B cell (primary cell): ENCODE measurements at regions not wholly inside any gene's neighbourhood (a gene's known extent, or its start where the extent isn't known, plus 50 kb on each side); places are given as distances from the start of the nearest gene placed in this dataset.

Experiments
- ATAC-seq: fragments of 200-7000 bp; cut with Tn5 transposase; one replicate; pipeline ENCODE4 v1.10.0; 2021; ENCODE audit warnings: low read depth, mild to moderate bottlenecking, moderate number of reproducible peaks, moderate library complexity
- CTCF ChIA-PET: fragments of 350-600 bp; sonication (Branson Sonifier 250); formaldehyde crosslinking; loops from one replicate; lab custom pipeline; 2021; ENCODE audit warnings: antibody characterized with exemption, inconsistent platforms; lab: Charles Lee
- POLR2A ChIA-PET: fragments of 350-600 bp; sonication (Branson Sonifier 250); formaldehyde crosslinking; loops from one replicate; lab custom pipeline; 2021; ENCODE audit warnings: antibody characterized with exemption; lab: Charles Lee
- DNase-seq: peaks from one replicate; pipeline ENCODE4 v3.0.0; 2013
- H2AFZ ChIP-seq: 2 replicates; pipeline ENCODE4 v1.6.1; 2012; ENCODE audit warnings: mild to moderate bottlenecking, low read depth, low read length; ENCODE audit not compliant: insufficient read depth, poor library complexity, severe bottlenecking
- H3K27ac ChIP-seq, 2 donors: 1 replicate in 1 of 2; 2 replicates in 1 of 2; pipeline ENCODE4 v1.5.1; 2012 to 2013; ENCODE audit warnings: low read length in 2 of 2, mild to moderate bottlenecking in 2 of 2, moderate library complexity in 1 of 2
- H3K27me3 ChIP-seq, 4 experiments: fragments of 200-600 bp in 1 of 4; sonication (generic) in 1 of 4; replicated peaks in 1 of 4; 1 replicate in 2 of 4; 2 replicates in 2 of 4; pipeline versions ENCODE4 v1.6.1 to v1.7.0; 2013 to 2016; ENCODE audit warnings: low read length in 3 of 4, mild to moderate bottlenecking in 2 of 4, mixed read lengths in 1 of 4, moderate library complexity in 1 of 4; ENCODE audit not compliant: insufficient read depth in 4 of 4, control insufficient read depth in 3 of 4; ENCODE audit errors: control extremely low read depth in 1 of 4
- H3K36me3 ChIP-seq, 2 experiments: replicated peaks in 1 of 2; 1 replicate in 1 of 2; 2 replicates in 1 of 2; pipeline versions ENCODE4 v1.6.1 to v1.7.1; 2013; ENCODE audit warnings: low read length in 1 of 2; ENCODE audit not compliant: insufficient read depth in 2 of 2, control insufficient read depth in 1 of 2; ENCODE audit errors: control extremely low read depth in 1 of 2, extremely low read depth in 1 of 2
- H3K4me1 ChIP-seq, 2 donors: fragments of 200-600 bp in 1 of 2; sonication (generic) in 1 of 2; 1 replicate in 1 of 2; 2 replicates in 1 of 2; pipeline versions ENCODE4 v1.5.1 to v1.6.1; 2013 to 2017; ENCODE audit warnings: low read length in 2 of 2; ENCODE audit not compliant: control insufficient read depth in 2 of 2, insufficient read depth in 2 of 2
- H3K4me2 ChIP-seq: replicated peaks from 2 replicates; pipeline ENCODE3; 2012; ENCODE audit warnings: mild to moderate bottlenecking, low read depth, low read length; ENCODE audit not compliant: poor library complexity, severe bottlenecking
- H3K4me3 ChIP-seq, 5 experiments: fragments of 200-600 bp in 1 of 5; sonication (generic) in 1 of 5; 1 replicate in 3 of 5; 2 replicates in 2 of 5; pipeline versions ENCODE4 v1.5.1 to v1.7.0; 2011 to 2016; ENCODE audit warnings: low read length in 4 of 5, mild to moderate bottlenecking in 4 of 5, low read depth in 2 of 5, control low read depth in 1 of 5, moderate library complexity in 1 of 5; ENCODE audit not compliant: insufficient read depth in 1 of 5; ENCODE audit errors: control extremely low read depth in 1 of 5, extremely low read depth in 1 of 5
- H3K79me2 ChIP-seq: fragments of 200-600 bp; sonication (generic); one replicate; pipeline ENCODE4 v1.6.0; 2016; ENCODE audit warnings: low read length; ENCODE audit not compliant: control insufficient read depth, insufficient read depth
- H3K9ac ChIP-seq: fragments of 200-600 bp; sonication (generic); 2 replicates; pipeline ENCODE4 v1.6.1; 2017; ENCODE audit warnings: mild to moderate bottlenecking, low read length, moderate library complexity
- H3K9me3 ChIP-seq, 3 donors: one replicate each; pipeline versions ENCODE4 v1.6.1 to v1.7.1; 2013; ENCODE audit warnings: low read length in 2 of 3; ENCODE audit not compliant: control insufficient read depth in 2 of 3, insufficient read depth in 1 of 3; ENCODE audit errors: control extremely low read depth in 1 of 3
- H4K20me1 ChIP-seq: 2 replicates; pipeline ENCODE4 v1.6.0; 2012; ENCODE audit warnings: mild to moderate bottlenecking, low read length; ENCODE audit not compliant: insufficient read depth, control insufficient read depth, poor library complexity, severe bottlenecking
- H3K27ac Mint-ChIP-seq: one replicate; pipeline ENCODE4 v1.8.0; 2021; ENCODE audit warnings: mixed read lengths
- H3K27me3 Mint-ChIP-seq: one replicate; pipeline ENCODE4 v1.8.0; 2021; ENCODE audit warnings: mixed read lengths
- H3K4me1 Mint-ChIP-seq: one replicate; pipeline ENCODE4 v1.8.0; 2021; ENCODE audit warnings: mixed read lengths
- H3K4me3 Mint-ChIP-seq: one replicate; pipeline ENCODE4 v1.8.0; 2021; ENCODE audit warnings: mixed read lengths
- H3K9me3 Mint-ChIP-seq: one replicate; pipeline ENCODE4 v1.8.0; 2022; ENCODE audit warnings: mixed read lengths; ENCODE audit not compliant: insufficient read depth
- CTCF ChIP-seq: fragments of 200-600 bp; IDR thresholded peaks from one replicate; pipeline ENCODE4 v1.8.0; 2022; ENCODE audit warnings: antibody characterized with exemption, mild to moderate bottlenecking
- EZH2 ChIP-seq: IDR thresholded peaks from 2 replicates; pipeline ENCODE4 v1.6.1; 2012; ENCODE audit warnings: borderline replicate concordance, low read depth, mild to moderate bottlenecking, moderate library complexity, low read length; ENCODE audit not compliant: insufficient read depth, poor library complexity, severe bottlenecking
- WGBS: methylation state at CpG from one replicate; pipeline ENCODE4 v1.1.5; 2013; ENCODE audit warnings: missing lambda C conversion rate; ENCODE audit not compliant: insufficient coverage; 5-methylcytosine and 5-hydroxymethylcytosine counted together
- intact Hi-C: fragments of 100-400 bp; cut with micrococcal nuclease; formaldehyde crosslinking; loops from one replicate; pipeline ENCODE4 v1.10.0; 2022

GRCh38 chr17:79292501-79292900 lies 217.9 kb downstream of the ENGASE start:
- no peak overlapping the region for H2AFZ ChIP-seq
- H3K27me3 ChIP-seq = peaks cover 0 to 19% (median 4%) of the 10 kb centered on the region in 4 experiments
- no peak overlapping the region for H3K4me3 ChIP-seq
- Mint-ChIP-seq H3K9me3 (no peaks in the 10 kb centered on the region), H3K4me3 (no peak overlapping the region), H3K4me1 (no peaks in the 10 kb centered on the region), H3K27ac (no peak overlapping the region), H3K27me3 (peaks cover 50% of the 10 kb centered on the region)
- no peak overlapping the region for H3K27ac ChIP-seq
- intact Hi-C loops = loop anchor here (10.0 kb wide), 1 partner anchor 52 kb away; no protein-coding TSS in a partner anchor
- no peaks in the 10 kb centered on the region for H4K20me1 ChIP-seq
- no peak for TF ChIP-seq CTCF
- TF ChIP-seq EZH2 = no peak
- no peak overlapping the region for H3K9ac ChIP-seq
- no CpG with 5 or more reads among the region's 6 CpGs for WGBS
- ATAC-seq = no peak
- no peaks in the 10 kb centered on the region for H3K79me2 ChIP-seq
- H3K36me3 ChIP-seq = no peaks in the 10 kb centered on the region
- H3K4me2 ChIP-seq = no peak overlapping the region
- H3K9me3 ChIP-seq = peaks cover 0 to 16% (median 0%) of the 10 kb centered on the region in 3 donors
- CTCF ChIA-PET = interaction anchor here (1.7 kb wide), 1 partner anchor 100 kb away, joined by 5 read pairs; no protein-coding TSS in a partner anchor
- no peaks in the 10 kb centered on the region for H3K4me1 ChIP-seq
- no peak for DNase-seq
- POLR2A ChIA-PET = no interaction called here

GRCh38 chr17:79291391-79291790 lies 216.8 kb downstream of the ENGASE start:
- TF ChIP-seq EZH2 (no peak), CTCF (no peak)
- peaks cover 0 to 23% (median 3%) of the 10 kb centered on the region in 4 experiments for H3K27me3 ChIP-seq
- WGBS = 84% methylated on average over 3 of the region's 3 CpGs
- H3K9ac ChIP-seq = no peak overlapping the region
- no peak overlapping the region for H3K4me3 ChIP-seq
- ChIA-PET POLR2A (no interaction called here), CTCF (interaction anchor here (1.7 kb wide), 1 partner anchor 101 kb away, joined by 5 read pairs; no protein-coding TSS in a partner anchor)
- H2AFZ ChIP-seq = no peak overlapping the region
- no peak for ATAC-seq
- H3K9me3 ChIP-seq = peaks cover 0 to 16% (median 0%) of the 10 kb centered on the region in 3 donors
- no peaks in the 10 kb centered on the region for H3K4me1 ChIP-seq
- H3K4me1 Mint-ChIP-seq = no peaks in the 10 kb centered on the region
- H3K27ac Mint-ChIP-seq = no peak overlapping the region
- no peaks in the 10 kb centered on the region for H3K79me2 ChIP-seq
- H3K9me3 Mint-ChIP-seq = no peaks in the 10 kb centered on the region
- no peaks in the 10 kb centered on the region for H3K36me3 ChIP-seq
- no peak overlapping the region for H3K4me3 Mint-ChIP-seq
- peaks cover 48% of the 10 kb centered on the region for H3K27me3 Mint-ChIP-seq
- H4K20me1 ChIP-seq = no peaks in the 10 kb centered on the region
- DNase-seq = no peak
- intact Hi-C loops = loop anchor here (10.0 kb wide), 1 partner anchor 53 kb away; no protein-coding TSS in a partner anchor
- no peak overlapping the region for H3K27ac ChIP-seq
- H3K4me2 ChIP-seq = no peak overlapping the region
